Stomach (tissue), 8 donors: ENCODE measurements at regions not wholly inside any gene's neighbourhood (a gene's known extent, or its start where the extent isn't known, plus 50 kb on each side); places are given as distances from the start of the nearest gene placed in this dataset.
"Not testable (repeated sequence)": the region's sequence is repeated elsewhere in the genome, so short reads cannot be mapped to it uniquely, and the experiment has no call there.

Experiments used
- DNase-seq, 2 donors: peaks; one replicate each; pipeline versions ENCODE4 v3.0.0 to v3.0.0-alpha.2; 2013 to 2019
- H3K27ac ChIP-seq, 5 donors: fragments of 200-600 bp in 4 of 5; sonication (generic) in 4 of 5; one replicate each; pipeline ENCODE4 v1.5.1; 2013 to 2019; ENCODE audit warnings: mild to moderate bottlenecking in 1 of 5, moderate library complexity in 1 of 5
- H3K27me3 ChIP-seq, 3 donors: fragments of 200-600 bp; sonication (generic); one replicate each; pipeline ENCODE4 v1.5.1; 2017 to 2019; ENCODE audit warnings: mixed run types in 1 of 3
- H3K36me3 ChIP-seq, 4 donors: fragments of 200-600 bp; sonication (generic); 1 replicate in 3 of 4; 2 replicates in 1 of 4; pipeline ENCODE4 v1.5.1; 2016 to 2019
- H3K4me1 ChIP-seq, 4 donors: fragments of 200-600 bp; sonication (generic); one replicate each; pipeline ENCODE4 v1.5.1; 2016 to 2019
- H3K4me3 ChIP-seq, 4 donors: fragments of 200-600 bp; sonication (generic) in 3 of 4; one replicate each; pipeline ENCODE4 v1.5.1; 2016 to 2019; ENCODE audit warnings: mild to moderate bottlenecking in 1 of 4
- H3K9me3 ChIP-seq, 4 donors: fragments of 200-600 bp; sonication (generic); one replicate each; pipeline ENCODE4 v1.5.1; 2016 to 2019
- CTCF ChIP-seq, 7 experiments: fragments of 450-650 bp in 4 of 7; fragments of 200-600 bp in 3 of 7; sonication (generic) in 3 of 7; IDR thresholded peaks; one replicate each; pipeline ENCODE4 v1.5.1; 2016 to 2019; ENCODE audit warnings: antibody characterized with exemption in 7 of 7, control low read depth in 2 of 7, mild to moderate bottlenecking in 1 of 7
- EP300 ChIP-seq: sonication (generic); formaldehyde crosslinking; IDR thresholded peaks from one replicate; pipeline ENCODE4 v1.6.1; 2017; ENCODE audit warnings: antibody characterized with exemption
- POLR2A ChIP-seq, 4 donors: fragments of 450-650 bp; IDR thresholded peaks; one replicate each; pipeline ENCODE4 v1.6.1; 2016; ENCODE audit warnings: antibody characterized with exemption in 4 of 4, control low read depth in 2 of 4, mild to moderate bottlenecking in 1 of 4, moderate library complexity in 1 of 4
- POLR2AphosphoS5 ChIP-seq, 3 donors: sonication (generic); formaldehyde crosslinking; IDR thresholded peaks; one replicate each; pipeline ENCODE4 v1.6.1; 2016; ENCODE audit warnings: antibody characterized with exemption in 3 of 3
- WGBS, 5 donors: extraction: QIAGEN DNeasy Blood & Tissue Kit in 3 of 5; methylation state at CpG; one replicate each; pipeline versions ENCODE4 v1.1.5 to v1.1.7; 2013 to 2018; 5-methylcytosine and 5-hydroxymethylcytosine counted together
- intact Hi-C: fragments of 100-400 bp; cut with DNase I; formaldehyde crosslinking; loops from one replicate; pipeline ENCODE4 v1.15.1; 2023; ENCODE audit warnings: low total_unique reads
- donor health status: healthy with polysubstance abuse.
- donor health status: Bipolar disorder and iron deficiency.
- donor health status: healthy.

DNA sequence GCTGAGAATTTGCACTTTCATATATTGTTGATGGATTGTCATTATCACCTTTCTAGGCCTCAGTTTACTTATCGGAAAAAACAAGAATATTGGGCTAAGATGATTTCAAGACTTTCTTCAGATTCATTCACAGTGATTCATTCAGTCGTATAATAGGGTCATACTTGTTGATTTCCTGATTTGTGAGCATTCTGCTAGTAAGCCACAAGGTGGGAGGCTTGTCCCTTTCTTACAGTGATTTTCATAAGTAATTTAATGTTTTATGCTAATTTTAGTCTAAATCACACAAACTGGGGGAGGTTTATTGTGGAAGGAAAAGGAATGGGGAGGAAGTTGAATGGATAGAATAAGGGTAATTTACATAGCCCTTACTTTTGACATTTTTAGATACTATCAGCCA lies 126.8 kb upstream of the GOLGA6L4 start:
- TF ChIP-seq POLR2AphosphoS5 (IDR thresholded peaks at IDR 0.05) (no peak), POLR2A (IDR thresholded peaks at IDR 0.05) (no peak), EP300 (no peak), CTCF (IDR thresholded peaks at IDR 0.05) (no peak)
- Histone ChIP-seq H3K36me3 (no peaks in the 10 kb centered on the region), H3K9me3 (no peaks in the 10 kb centered on the region), H3K27ac (no peak overlapping the region), H3K4me3 (no peak overlapping the region), H3K27me3 (no peaks in the 10 kb centered on the region), H3K4me1 (no peaks in the 10 kb centered on the region)
- 78 to 81% (median 79%) methylated on average over 2 of the region's 2 CpGs for WGBS, 5 donors
- no peak for DNase-seq
- intact Hi-C loops: no loop called here

DNA sequence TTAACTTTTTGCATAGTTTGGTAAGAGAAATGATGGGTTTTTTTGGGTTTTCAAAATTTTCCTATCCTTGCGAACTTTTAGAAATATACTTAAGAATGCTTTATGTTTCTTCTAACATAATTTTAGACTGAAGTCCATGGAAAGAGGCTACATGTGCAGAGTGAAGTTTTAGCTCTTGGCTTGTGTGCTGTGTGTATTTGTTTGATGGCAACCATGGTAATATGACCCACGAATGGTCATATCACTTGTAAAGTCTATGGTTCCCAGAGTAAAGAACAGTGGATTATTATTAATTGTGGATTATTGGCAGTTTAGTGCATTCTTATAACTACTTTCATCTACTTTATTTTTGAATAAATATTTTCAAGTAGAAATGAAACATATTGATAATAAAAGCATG lies 124.0 kb upstream of the GOLGA6L4 start:
- Histone ChIP-seq H3K36me3 (no peaks in the 10 kb centered on the region), H3K4me3 (no peak overlapping the region), H3K4me1 (no peaks in the 10 kb centered on the region), H3K9me3 (no peaks in the 10 kb centered on the region), H3K27me3 (no peaks in the 10 kb centered on the region), H3K27ac (no peak overlapping the region)
- DNase-seq: peak in 1 of 2 donors; percentile 18
- TF ChIP-seq POLR2A (IDR thresholded peaks at IDR 0.05): no peak
- no peak for TF ChIP-seq POLR2AphosphoS5 (IDR thresholded peaks at IDR 0.05)
- TF ChIP-seq EP300: no peak
- intact Hi-C loops: no loop called here
- 54 to 69% (median 59%) methylated on average over 2 of the region's 2 CpGs for WGBS, 5 donors

- no peaks in the 10 kb centered on the region for H3K27me3 ChIP-seq
- no peaks in the 10 kb centered on the region for H3K36me3 ChIP-seq
- DNase-seq: peak in 1 of 2 donors; percentile 5
- intact Hi-C loops: no loop called here
- H3K27ac ChIP-seq: no peak overlapping the region
- H3K9me3 ChIP-seq: no peaks in the 10 kb centered on the region
- TF ChIP-seq POLR2AphosphoS5 (IDR thresholded peaks at IDR 0.05) (no peak), POLR2A (IDR thresholded peaks at IDR 0.05) (no peak), CTCF (IDR thresholded peaks at IDR 0.05) (no peak), EP300 (no peak)
- H3K4me1 ChIP-seq: no peaks in the 10 kb centered on the region
- no peak overlapping the region for H3K4me3 ChIP-seq
These were observed 123.5 kb upstream of the GOLGA6L4 start for GRCh38 chr15:84112025-84112424.

GRCh38 chr15:84113919-84114318 lies 121.7 kb upstream of the GOLGA6L4 start:
- no peak overlapping the region for H3K27ac ChIP-seq
- intact Hi-C loops: no loop called here
- no peaks in the 10 kb centered on the region for H3K9me3 ChIP-seq
- no peaks in the 10 kb centered on the region for H3K36me3 ChIP-seq
- no peak for DNase-seq
- no peaks in the 10 kb centered on the region for H3K27me3 ChIP-seq
- WGBS, 5 donors: 82 to 92% (median 88%) methylated on average over 5 of the region's 5 CpGs
- no peak overlapping the region for H3K4me3 ChIP-seq
- TF ChIP-seq POLR2A (IDR thresholded peaks at IDR 0.05) (no peak), POLR2AphosphoS5 (IDR thresholded peaks at IDR 0.05) (no peak), CTCF (IDR thresholded peaks at IDR 0.05) (no peak), EP300 (no peak)
- H3K4me1 ChIP-seq: no peaks in the 10 kb centered on the region

DNA sequence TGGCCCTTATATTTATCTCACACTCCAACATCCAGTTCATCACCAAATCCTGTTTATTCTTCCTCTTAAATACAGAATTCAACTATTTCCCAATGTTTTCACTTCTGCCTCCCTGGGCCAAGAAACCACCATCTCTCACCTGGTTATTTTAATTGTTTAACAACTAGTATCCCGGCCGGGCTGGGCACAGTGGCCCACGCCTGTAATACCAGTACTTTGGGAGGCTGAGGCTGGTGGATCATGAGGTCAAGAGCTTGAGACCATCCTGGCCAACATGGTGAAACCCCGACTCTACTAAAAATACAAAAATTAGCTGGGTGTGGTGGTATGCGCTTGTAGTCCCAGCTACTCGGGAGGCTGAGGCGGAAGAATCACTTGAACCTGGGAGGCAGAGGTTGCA lies 120.9 kb upstream of the GOLGA6L4 start:
- H3K9me3 ChIP-seq, intact Hi-C loops: not testable (repeated sequence)
- WGBS, 5 donors: 84 to 96% (median 87%) methylated on average over 7 of the region's 7 CpGs

GRCh38 chr15:84119351-84119750 lies 116.2 kb upstream of the GOLGA6L4 start:
- intact Hi-C loops, H3K4me3 ChIP-seq, H3K27me3 ChIP-seq, H3K36me3 ChIP-seq, H3K27ac ChIP-seq, H3K4me1 ChIP-seq, H3K9me3 ChIP-seq: not testable (repeated sequence)
- DNase-seq: peak in 1 of 2 donors; percentile 8
- WGBS, 5 donors: 7 to 47% (median 30%) methylated on average over 1 of the region's 1 CpG

More for the DNA sequence above, 120.9 kb upstream of the GOLGA6L4 start:
- H3K36me3 ChIP-seq, H3K27ac ChIP-seq, DNase-seq, H3K4me3 ChIP-seq, H3K27me3 ChIP-seq, H3K4me1 ChIP-seq: not testable (repeated sequence)

GRCh38 chr15:84120903-84121302 lies 114.7 kb upstream of the GOLGA6L4 start:
- WGBS, 5 donors: 46 to 62% (median 58%) methylated on average over 4 of the region's 4 CpGs
- H3K27ac ChIP-seq, intact Hi-C loops: not testable (repeated sequence)

GRCh38 chr15:84128706-84129105 lies 106.9 kb upstream of the GOLGA6L4 start:
- H3K36me3 ChIP-seq, DNase-seq, H3K9me3 ChIP-seq, H3K4me3 ChIP-seq, intact Hi-C loops, H3K27ac ChIP-seq, H3K4me1 ChIP-seq, H3K27me3 ChIP-seq: not testable (repeated sequence)
- WGBS, 5 donors: 74 to 90% (median 81%) methylated on average over 2 of the region's 2 CpGs

More at GRCh38 chr15:84120903-84121302, 114.7 kb upstream of the GOLGA6L4 start:
- DNase-seq: peak in 1 of 2 donors; percentile 4
- not testable (repeated sequence) for H3K4me1 ChIP-seq, H3K36me3 ChIP-seq, H3K4me3 ChIP-seq, H3K27me3 ChIP-seq, H3K9me3 ChIP-seq

DNA sequence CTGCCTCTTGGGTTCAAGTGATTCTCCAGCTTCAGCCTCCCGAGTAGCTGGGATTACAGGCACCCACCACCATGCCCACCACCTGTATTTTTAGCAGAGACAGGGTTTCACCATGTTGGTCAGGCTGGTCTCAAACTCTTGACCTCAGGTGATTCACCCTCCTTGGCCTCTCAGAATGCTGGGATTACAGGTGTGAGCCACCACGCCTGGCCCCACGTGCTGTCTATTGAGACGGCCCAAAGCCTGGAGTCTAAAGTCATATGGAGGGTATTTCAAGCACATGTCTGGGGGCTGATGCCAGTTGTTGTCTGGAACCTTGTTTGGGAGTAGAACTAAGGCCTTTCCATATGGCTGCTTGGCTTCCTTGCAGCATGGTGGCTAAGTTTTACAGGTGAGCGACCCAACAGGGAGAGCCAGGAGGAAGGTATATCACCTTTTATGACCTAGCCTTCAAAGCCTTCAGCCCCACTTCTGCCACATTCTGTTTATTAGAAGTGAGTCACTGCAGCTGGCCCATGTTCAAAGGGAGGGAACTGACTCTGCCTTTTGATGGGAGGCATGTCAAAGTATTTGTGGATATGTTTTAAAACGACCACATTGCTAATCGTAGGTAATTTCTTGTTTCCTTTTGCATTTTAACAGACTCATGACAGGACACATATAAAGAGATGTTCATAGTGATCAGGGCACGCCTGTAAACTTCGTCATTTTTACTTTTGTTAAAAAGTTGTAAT lies 105.3 kb upstream of the GOLGA6L4 start:
- WGBS, 5 donors: 69 to 85% (median 76%) methylated on average over 9 of the region's 9 CpGs
- DNase-seq, H3K9me3 ChIP-seq, H3K27ac ChIP-seq, H3K4me3 ChIP-seq, H3K27me3 ChIP-seq, H3K36me3 ChIP-seq, intact Hi-C loops, H3K4me1 ChIP-seq: not testable (repeated sequence)
